NCI-H187 (cell line): ENCODE measurements at regions not wholly inside any gene's neighbourhood (a gene's known extent, or its start where the extent isn't known, plus 50 kb on each side); places are given as distances from the start of the nearest gene placed in this dataset.
"Not testable (repeated sequence)": the region's sequence is repeated elsewhere in the genome, so short reads cannot be mapped to it uniquely, and the experiment has no call there.

Experiments used
- DNase-seq, 2 experiments: peaks; one replicate each; lab custom pipeline; 2025; lab: John Stamatoyannopoulos, UW

- DNase-seq, result no peak
These were observed 199.4 kb upstream of the LRRTM4 start for GRCh38 chr2:77721593-77721992.

- DNase-seq, result no peak
These were observed 202.9 kb upstream of the LRRTM4 start for GRCh38 chr2:77725045-77725444.

GRCh38 chr2:77734662-77735340 lies 212.6 kb upstream of the LRRTM4 start:
- DNase-seq, result not testable (repeated sequence)

- DNase-seq, result no peak
These were observed 215.1 kb upstream of the LRRTM4 start for GRCh38 chr2:77737236-77737635.

- DNase-seq, result no peak
These were observed 224.6 kb upstream of the LRRTM4 start for GRCh38 chr2:77746780-77747179.

GRCh38 chr2:77753710-77754345 lies 231.7 kb upstream of the LRRTM4 start:
- DNase-seq, result not testable (repeated sequence)

GRCh38 chr2:77767388-77768076 lies 245.4 kb upstream of the LRRTM4 start:
- DNase-seq, result no peak

- DNase-seq, result no peak
These were observed 246.3 kb upstream of the LRRTM4 start for GRCh38 chr2:77768508-77768907.

- DNase-seq, result no peak
These were observed 256.7 kb upstream of the LRRTM4 start for GRCh38 chr2:77778917-77779316.

- DNase-seq, result not testable (repeated sequence)
These were observed 271.3 kb upstream of the LRRTM4 start for GRCh38 chr2:77793500-77793899.

GRCh38 chr2:77796397-77796796 lies 274.2 kb upstream of the LRRTM4 start:
- DNase-seq, result no peak

GRCh38 chr2:77797088-77797487 lies 274.9 kb upstream of the LRRTM4 start:
- DNase-seq, result no peak

- no peak for DNase-seq
These were observed 278.2 kb upstream of the LRRTM4 start for GRCh38 chr2:77800410-77800809.

- DNase-seq, result no peak
These were observed 285.5 kb upstream of the LRRTM4 start for GRCh38 chr2:77807531-77808215.

GRCh38 chr2:77808599-77808998 lies 286.4 kb upstream of the LRRTM4 start:
- no peak for DNase-seq

GRCh38 chr2:77813599-77813998 lies 291.4 kb upstream of the LRRTM4 start:
- DNase-seq, result no peak

- no peak for DNase-seq
These were observed 294.4 kb upstream of the LRRTM4 start for GRCh38 chr2:77816618-77817017.

- DNase-seq, result no peak
These were observed 296.0 kb upstream of the LRRTM4 start for GRCh38 chr2:77818186-77818585.

- no peak for DNase-seq
These were observed 300.9 kb upstream of the LRRTM4 start for GRCh38 chr2:77823028-77823427.

GRCh38 chr2:77831060-77831459 lies 308.9 kb upstream of the LRRTM4 start:
- DNase-seq, result no peak

- DNase-seq, result no peak
These were observed 309.3 kb upstream of the LRRTM4 start for GRCh38 chr2:77831471-77831870.

GRCh38 chr2:77831898-77832297 lies 309.7 kb upstream of the LRRTM4 start:
- no peak for DNase-seq
